ENCODE measurements at regions not wholly inside any gene's neighbourhood (a gene's known extent, or its start where the extent isn't known, plus 50 kb on each side); places are given as distances from the start of the nearest gene placed in this dataset.

DNA sequence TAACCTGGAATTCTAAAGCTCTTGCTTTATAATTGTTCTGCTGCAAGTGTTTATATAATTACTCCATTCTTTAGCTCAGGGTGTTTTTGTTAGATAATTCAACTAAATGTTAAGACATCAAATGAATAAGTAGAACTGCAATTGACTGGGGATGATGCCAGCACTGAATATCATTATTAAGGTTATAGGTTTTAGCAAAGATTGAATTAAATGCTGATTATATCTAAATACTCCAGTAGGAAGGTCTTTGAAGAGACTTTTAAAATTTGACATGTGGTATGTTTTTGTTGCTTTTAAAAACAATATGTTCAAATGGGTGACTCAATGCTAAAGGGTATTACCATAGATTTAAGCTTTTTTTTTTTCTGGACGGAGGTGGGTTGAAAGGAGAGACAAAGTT is 170.1 kb upstream of the THUMPD2 start:
- DNase-seq (ENCODE audit: low read depth) = peak; percentile 9
- Histone ChIP-seq H3K27me3 (replicated peaks; ENCODE audit: control insufficient read depth, insufficient read depth, low read length) (no peaks in the 10 kb centered on the region), H3K9ac (ENCODE audit: low read length) (no peak overlapping the region), H3K9me3 (ENCODE audit: control insufficient read depth, low read length) (no peaks in the 10 kb centered on the region), H3K4me1 (ENCODE audit: control insufficient read depth, insufficient read depth, low read length) (peaks cover 10% of the 10 kb centered on the region), H3K4me3 (ENCODE audit: low read length) (no peak overlapping the region), H3K36me3 (ENCODE audit: control insufficient read depth, insufficient read depth, low read length, severe bottlenecking) (no peaks in the 10 kb centered on the region)

DNA sequence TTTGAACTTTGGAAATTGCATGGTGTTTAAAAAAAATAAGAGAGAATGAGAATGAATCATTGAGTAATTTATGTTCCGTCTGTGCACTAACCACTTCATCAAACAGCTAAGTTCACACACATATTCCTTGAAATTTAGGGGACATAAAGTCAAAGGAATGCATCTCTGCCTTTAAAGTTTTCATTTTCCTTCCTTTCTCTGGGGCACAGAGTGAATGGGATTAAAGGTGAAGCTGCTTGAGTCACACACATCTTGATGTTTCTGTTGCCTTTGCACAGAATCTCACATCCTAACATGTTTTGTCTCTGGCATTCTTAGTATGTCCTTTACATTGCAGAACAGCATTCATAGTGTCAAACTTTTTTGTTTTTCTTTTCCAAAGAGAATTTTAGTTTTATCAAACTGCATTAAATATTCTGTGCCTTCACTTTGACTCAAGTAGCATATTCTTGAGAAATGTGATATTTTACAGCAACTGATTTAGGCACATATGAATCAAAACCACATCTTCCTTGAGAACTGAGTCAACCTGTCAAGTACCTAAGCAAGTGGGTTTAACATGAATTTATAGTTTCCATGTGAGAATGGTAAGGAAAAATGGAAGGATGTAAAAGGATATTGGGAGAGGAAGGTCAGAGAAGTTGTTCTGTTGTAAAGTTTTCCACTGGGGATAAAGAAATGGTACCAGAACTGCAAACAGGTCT is 169.1 kb upstream of the THUMPD2 start:
- no peak overlapping the region for H3K9ac ChIP-seq (ENCODE audit: low read length)
- no peaks in the 10 kb centered on the region for H3K9me3 ChIP-seq (ENCODE audit: control insufficient read depth, low read length)
- H3K4me3 ChIP-seq (ENCODE audit: low read length) = no peak overlapping the region
- H3K27me3 ChIP-seq (replicated peaks; ENCODE audit: control insufficient read depth, insufficient read depth, low read length) = no peaks in the 10 kb centered on the region
- DNase-seq (ENCODE audit: low read depth) = peak; percentile 41
- H3K4me1 ChIP-seq (ENCODE audit: control insufficient read depth, insufficient read depth, low read length) = peaks cover 10% of the 10 kb centered on the region
- H3K36me3 ChIP-seq (ENCODE audit: control insufficient read depth, insufficient read depth, low read length, severe bottlenecking) = no peaks in the 10 kb centered on the region

DNA sequence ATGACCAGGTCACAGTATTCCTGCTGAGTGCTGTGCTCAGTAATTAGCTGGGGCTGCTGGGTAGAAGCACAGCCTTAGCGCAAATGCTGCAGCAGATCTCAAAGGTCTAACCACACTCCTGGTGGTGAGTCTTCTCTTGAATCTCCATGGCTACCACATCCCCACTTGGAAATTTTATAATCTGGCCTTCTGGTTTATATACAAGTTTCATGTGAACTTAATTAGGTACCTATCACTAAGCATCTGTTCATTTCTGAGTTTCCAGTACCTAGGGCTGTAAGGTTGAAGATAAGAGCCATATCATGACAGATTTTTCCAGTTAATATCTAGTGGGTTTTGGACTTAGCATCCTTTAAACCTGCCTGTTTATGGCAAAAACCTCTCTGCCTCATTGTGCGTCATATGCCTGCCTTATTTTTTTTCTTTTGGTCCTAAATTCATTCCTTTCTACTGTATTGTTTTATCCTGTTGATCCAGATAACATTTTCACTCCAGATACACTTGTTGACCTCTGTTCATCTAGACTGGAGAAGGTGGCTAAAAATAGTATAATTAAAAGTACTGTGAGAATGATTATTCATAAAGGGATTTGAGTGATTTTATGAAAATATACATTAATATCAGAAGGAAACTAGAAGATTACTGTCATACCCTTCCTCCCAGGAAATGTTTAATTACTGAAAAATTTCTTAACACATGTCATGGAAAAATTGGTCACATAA is 168.4 kb upstream of the THUMPD2 start:
- DNase-seq (ENCODE audit: low read depth) = no peak
- no peaks in the 10 kb centered on the region for H3K9me3 ChIP-seq (ENCODE audit: control insufficient read depth, low read length)
- no peaks in the 10 kb centered on the region for H3K36me3 ChIP-seq (ENCODE audit: control insufficient read depth, insufficient read depth, low read length, severe bottlenecking)
- peaks cover 10% of the 10 kb centered on the region for H3K4me1 ChIP-seq (ENCODE audit: control insufficient read depth, insufficient read depth, low read length)
- no peak overlapping the region for H3K4me3 ChIP-seq (ENCODE audit: low read length)
- no peak overlapping the region for H3K9ac ChIP-seq (ENCODE audit: low read length)
- H3K27me3 ChIP-seq (replicated peaks; ENCODE audit: control insufficient read depth, insufficient read depth, low read length) = no peaks in the 10 kb centered on the region

DNA sequence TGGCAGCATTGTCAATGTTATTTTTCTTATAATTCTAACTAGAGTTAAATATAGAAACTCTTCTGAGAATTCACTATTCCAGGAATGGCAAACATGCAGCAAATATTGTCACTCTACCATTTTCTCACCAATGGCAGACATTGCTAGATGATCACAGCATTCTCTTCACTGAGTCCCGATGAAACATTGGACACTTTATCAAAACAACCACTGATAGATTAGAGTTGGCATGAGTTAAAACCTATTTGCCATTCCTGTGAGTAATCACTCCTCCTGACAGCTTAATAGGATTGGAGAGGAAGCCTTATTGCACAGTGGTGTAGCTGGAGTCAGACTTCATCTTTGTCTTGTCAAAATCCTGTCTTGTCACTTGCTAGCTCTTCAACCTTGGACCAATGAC is 163.9 kb upstream of the THUMPD2 start:
- no peaks in the 10 kb centered on the region for H3K27me3 ChIP-seq (replicated peaks; ENCODE audit: control insufficient read depth, insufficient read depth, low read length)
- H3K9me3 ChIP-seq (ENCODE audit: control insufficient read depth, low read length) = no peaks in the 10 kb centered on the region
- peak; percentile 24 for DNase-seq (ENCODE audit: low read depth)
- H3K36me3 ChIP-seq (ENCODE audit: control insufficient read depth, insufficient read depth, low read length, severe bottlenecking) = no peaks in the 10 kb centered on the region
- H3K9ac ChIP-seq (ENCODE audit: low read length) = no peak overlapping the region
- H3K4me3 ChIP-seq (ENCODE audit: low read length) = no peak overlapping the region
- peaks cover 5% of the 10 kb centered on the region for H3K4me1 ChIP-seq (ENCODE audit: control insufficient read depth, insufficient read depth, low read length)

DNA sequence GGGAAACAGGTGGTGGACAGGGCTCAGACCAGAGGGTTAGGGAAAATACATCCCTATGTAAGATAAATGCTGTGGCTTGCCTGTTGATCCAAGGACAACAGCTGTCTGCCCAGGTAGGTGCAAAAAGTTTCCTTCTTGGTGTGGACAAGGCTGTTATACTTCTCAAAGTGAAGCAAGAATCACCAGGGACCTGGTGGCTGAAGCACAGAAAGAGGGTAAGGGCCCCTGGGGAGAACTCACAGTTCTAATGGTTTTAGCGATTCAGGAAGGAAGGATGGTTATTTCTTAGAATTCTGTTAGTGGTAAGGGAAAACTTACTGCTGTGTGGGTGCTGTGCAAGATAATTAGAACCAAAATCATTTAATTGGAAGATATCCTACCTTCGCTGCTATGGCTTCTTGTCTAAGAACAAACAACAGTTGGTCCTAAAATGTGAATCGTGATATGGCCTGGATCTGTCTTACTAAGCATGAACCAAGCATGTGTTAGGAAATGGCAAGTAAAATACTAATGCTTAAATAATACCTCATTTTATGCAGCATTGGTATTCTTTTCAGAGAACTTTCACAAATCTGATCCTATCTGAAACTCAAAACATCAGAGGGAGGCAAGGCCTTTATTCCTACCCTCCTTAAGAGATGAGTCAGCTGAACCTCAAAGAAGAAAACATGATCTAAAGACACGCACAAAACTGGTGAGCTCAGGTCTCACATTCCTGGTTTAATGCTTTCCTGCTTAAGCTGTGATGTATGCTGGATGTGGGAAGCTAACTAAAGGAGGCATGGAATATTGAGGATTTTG is 159.2 kb upstream of the THUMPD2 start:
- Histone ChIP-seq H3K9ac (ENCODE audit: low read length) (no peak overlapping the region), H3K9me3 (ENCODE audit: control insufficient read depth, low read length) (no peaks in the 10 kb centered on the region), H3K4me1 (ENCODE audit: control insufficient read depth, insufficient read depth, low read length) (no peaks in the 10 kb centered on the region), H3K36me3 (ENCODE audit: control insufficient read depth, insufficient read depth, low read length, severe bottlenecking) (no peaks in the 10 kb centered on the region), H3K4me3 (ENCODE audit: low read length) (no peak overlapping the region), H3K27me3 (replicated peaks; ENCODE audit: control insufficient read depth, insufficient read depth, low read length) (no peaks in the 10 kb centered on the region)
- peak; percentile 72 for DNase-seq (ENCODE audit: low read depth)

DNA sequence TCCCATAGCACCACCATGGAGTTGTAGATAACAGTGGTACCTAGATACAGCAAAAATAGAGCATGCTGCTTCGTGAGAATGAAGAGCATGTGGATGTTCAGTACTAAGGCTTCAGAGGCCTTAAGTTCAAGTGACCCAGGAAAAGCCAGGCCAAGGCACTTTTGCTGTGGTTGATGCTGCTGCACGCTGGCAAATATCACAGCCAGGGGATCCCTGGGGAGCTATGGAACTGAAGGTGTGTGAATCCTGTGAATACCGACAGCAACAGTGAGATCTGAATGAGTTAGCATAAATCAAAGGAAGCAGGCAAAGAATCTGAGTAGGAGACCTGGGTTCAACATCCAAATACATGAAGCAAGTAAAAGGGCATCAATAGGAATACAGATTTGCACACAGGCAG is 158.6 kb upstream of the THUMPD2 start:
- no peaks in the 10 kb centered on the region for H3K4me1 ChIP-seq (ENCODE audit: control insufficient read depth, insufficient read depth, low read length)
- no peak overlapping the region for H3K4me3 ChIP-seq (ENCODE audit: low read length)
- H3K36me3 ChIP-seq (ENCODE audit: control insufficient read depth, insufficient read depth, low read length, severe bottlenecking) = no peaks in the 10 kb centered on the region
- no peak overlapping the region for H3K9ac ChIP-seq (ENCODE audit: low read length)
- H3K27me3 ChIP-seq (replicated peaks; ENCODE audit: control insufficient read depth, insufficient read depth, low read length) = no peaks in the 10 kb centered on the region
- DNase-seq (ENCODE audit: low read depth) = no peak
- H3K9me3 ChIP-seq (ENCODE audit: control insufficient read depth, low read length) = no peaks in the 10 kb centered on the region

DNA sequence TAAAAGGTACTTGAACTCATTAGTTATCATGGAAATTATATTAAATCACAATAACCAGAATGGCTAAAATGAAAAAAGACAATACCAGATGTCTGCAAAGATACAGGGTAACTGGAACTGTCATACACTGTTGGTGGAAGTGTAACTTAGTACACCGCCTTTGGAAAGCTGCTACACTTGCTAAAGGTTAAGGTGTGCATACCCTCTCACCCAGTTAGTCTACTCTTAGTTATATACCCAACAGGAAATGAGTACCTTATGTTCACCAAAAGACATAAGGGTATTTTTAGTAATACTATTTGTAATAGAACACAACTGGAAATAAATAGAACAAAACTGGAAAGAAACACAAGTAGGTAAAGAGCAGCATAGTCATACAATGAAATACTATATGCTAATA is 155.8 kb upstream of the THUMPD2 start:
- Histone ChIP-seq H3K4me3 (ENCODE audit: low read length) (no peak overlapping the region), H3K36me3 (ENCODE audit: control insufficient read depth, insufficient read depth, low read length, severe bottlenecking) (no peaks in the 10 kb centered on the region), H3K9ac (ENCODE audit: low read length) (no peak overlapping the region), H3K27me3 (replicated peaks; ENCODE audit: control insufficient read depth, insufficient read depth, low read length) (no peaks in the 10 kb centered on the region), H3K4me1 (ENCODE audit: control insufficient read depth, insufficient read depth, low read length) (no peaks in the 10 kb centered on the region), H3K9me3 (ENCODE audit: control insufficient read depth, low read length) (no peaks in the 10 kb centered on the region)
- no peak for DNase-seq (ENCODE audit: low read depth)

DNA sequence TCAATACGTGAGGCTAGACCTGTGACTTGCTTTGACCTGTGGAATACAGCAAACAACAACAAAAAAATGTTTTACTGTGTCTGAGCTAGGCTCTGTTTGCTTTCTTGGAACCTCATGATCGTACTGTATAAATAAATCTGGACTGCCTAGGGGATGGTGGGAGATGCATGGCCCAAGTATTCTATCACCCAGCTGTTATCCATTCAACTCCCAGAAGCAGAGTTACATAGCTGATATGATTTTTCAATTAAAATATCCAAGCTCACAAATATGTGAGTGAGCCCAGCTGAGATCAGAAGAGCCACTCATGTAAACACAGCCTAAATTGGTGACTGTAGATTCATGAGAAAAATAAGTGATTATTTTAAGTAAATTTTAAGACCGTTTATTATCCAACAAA is 154.1 kb upstream of the THUMPD2 start:
- no peaks in the 10 kb centered on the region for H3K9me3 ChIP-seq (ENCODE audit: control insufficient read depth, low read length)
- H3K4me1 ChIP-seq (ENCODE audit: control insufficient read depth, insufficient read depth, low read length) = peaks cover under 1% of the 10 kb centered on the region
- no peaks in the 10 kb centered on the region for H3K36me3 ChIP-seq (ENCODE audit: control insufficient read depth, insufficient read depth, low read length, severe bottlenecking)
- no peaks in the 10 kb centered on the region for H3K27me3 ChIP-seq (replicated peaks; ENCODE audit: control insufficient read depth, insufficient read depth, low read length)
- no peak overlapping the region for H3K4me3 ChIP-seq (ENCODE audit: low read length)
- no peak overlapping the region for H3K9ac ChIP-seq (ENCODE audit: low read length)
- no peak for DNase-seq (ENCODE audit: low read depth)

DNA sequence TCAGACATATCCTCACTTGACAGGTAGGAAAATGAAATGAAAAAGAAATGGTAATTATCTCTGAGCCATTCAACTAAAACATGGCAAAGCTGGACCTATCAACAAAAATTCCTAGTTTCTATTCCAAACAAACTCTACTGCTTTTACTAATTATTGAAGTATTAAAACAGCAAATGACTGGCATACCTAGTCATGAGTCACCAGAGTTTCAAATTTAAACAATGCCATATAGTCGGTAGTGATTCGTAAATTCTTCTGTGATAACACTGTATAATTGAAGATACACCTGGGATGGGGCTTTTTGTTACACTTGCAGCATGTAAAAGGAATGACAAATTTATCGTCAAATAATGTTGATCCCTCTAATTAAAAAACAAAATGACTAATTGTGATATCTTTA is 153.1 kb upstream of the THUMPD2 start:
- H3K4me1 ChIP-seq (ENCODE audit: control insufficient read depth, insufficient read depth, low read length) = peaks cover 5% of the 10 kb centered on the region
- H3K36me3 ChIP-seq (ENCODE audit: control insufficient read depth, insufficient read depth, low read length, severe bottlenecking) = no peaks in the 10 kb centered on the region
- no peak overlapping the region for H3K9ac ChIP-seq (ENCODE audit: low read length)
- no peak for DNase-seq (ENCODE audit: low read depth)
- no peaks in the 10 kb centered on the region for H3K9me3 ChIP-seq (ENCODE audit: control insufficient read depth, low read length)
- no peak overlapping the region for H3K4me3 ChIP-seq (ENCODE audit: low read length)
- no peaks in the 10 kb centered on the region for H3K27me3 ChIP-seq (replicated peaks; ENCODE audit: control insufficient read depth, insufficient read depth, low read length)

DNA sequence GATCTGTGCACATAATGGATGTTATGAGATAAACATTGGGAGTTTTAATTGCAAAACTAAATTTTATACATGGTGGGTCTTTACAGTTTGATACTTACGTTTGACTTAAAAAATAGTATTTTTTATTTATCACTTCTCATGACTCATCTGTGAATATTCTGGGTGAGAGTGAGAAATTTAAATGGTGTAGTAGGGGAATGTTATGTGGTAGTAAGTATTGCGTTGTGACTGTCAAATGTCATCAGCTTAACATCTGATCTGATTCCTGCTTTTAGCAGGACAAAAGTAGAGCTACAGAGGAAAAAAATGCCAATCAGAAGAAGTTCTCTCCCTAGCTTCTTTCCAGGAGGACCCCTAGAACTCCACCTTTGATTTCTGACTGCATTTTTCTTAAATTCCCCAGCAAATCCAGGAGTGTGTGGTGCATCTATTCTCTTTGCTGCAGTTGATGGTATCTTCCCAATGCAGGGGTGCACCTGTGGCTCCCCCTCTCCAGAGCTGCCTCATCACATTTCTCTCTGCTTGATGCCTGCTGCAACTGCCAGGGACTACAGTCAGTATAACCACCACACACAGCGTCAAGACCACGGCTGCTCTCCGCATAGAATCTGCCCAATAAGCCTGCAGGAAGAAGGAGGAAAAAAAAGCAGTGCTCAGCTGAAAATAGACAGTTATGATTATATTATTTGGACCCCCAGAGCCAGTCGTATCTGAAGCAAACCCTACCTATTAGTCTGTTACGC is 151.3 kb upstream of the THUMPD2 start:
- no peaks in the 10 kb centered on the region for H3K36me3 ChIP-seq (ENCODE audit: control insufficient read depth, insufficient read depth, low read length, severe bottlenecking)
- H3K27me3 ChIP-seq (replicated peaks; ENCODE audit: control insufficient read depth, insufficient read depth, low read length) = no peaks in the 10 kb centered on the region
- no peak overlapping the region for H3K4me3 ChIP-seq (ENCODE audit: low read length)
- no peak overlapping the region for H3K9ac ChIP-seq (ENCODE audit: low read length)
- H3K9me3 ChIP-seq (ENCODE audit: control insufficient read depth, low read length) = no peaks in the 10 kb centered on the region
- no peak for DNase-seq (ENCODE audit: low read depth)
- H3K4me1 ChIP-seq (ENCODE audit: control insufficient read depth, insufficient read depth, low read length) = peaks cover 5% of the 10 kb centered on the region

DNA sequence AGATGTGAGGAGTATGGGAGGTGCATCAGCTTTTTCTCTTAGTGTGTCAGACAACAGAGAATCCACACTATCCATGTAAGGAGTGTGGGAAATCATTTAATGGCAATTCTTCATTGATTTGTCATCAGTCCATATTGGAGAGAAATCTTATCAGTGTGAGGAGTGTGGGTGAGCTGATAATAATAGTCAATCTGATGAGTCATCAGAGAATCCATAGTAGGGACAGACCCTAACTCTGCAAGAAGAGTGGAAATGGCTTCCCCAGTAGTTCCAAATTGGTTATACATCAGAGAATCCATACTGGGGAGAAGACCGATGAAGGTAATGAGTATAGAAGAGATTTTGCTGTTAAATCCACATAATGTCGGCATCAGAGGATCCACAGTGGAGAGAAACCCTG is 150.5 kb upstream of the THUMPD2 start:
- H3K36me3 ChIP-seq (ENCODE audit: control insufficient read depth, insufficient read depth, low read length, severe bottlenecking) = no peaks in the 10 kb centered on the region
- H3K9ac ChIP-seq (ENCODE audit: low read length) = no peak overlapping the region
- no peaks in the 10 kb centered on the region for H3K9me3 ChIP-seq (ENCODE audit: control insufficient read depth, low read length)
- H3K4me3 ChIP-seq (ENCODE audit: low read length) = no peak overlapping the region
- no peaks in the 10 kb centered on the region for H3K27me3 ChIP-seq (replicated peaks; ENCODE audit: control insufficient read depth, insufficient read depth, low read length)
- no peak for DNase-seq (ENCODE audit: low read depth)
- peaks cover 5% of the 10 kb centered on the region for H3K4me1 ChIP-seq (ENCODE audit: control insufficient read depth, insufficient read depth, low read length)

Data from adipocyte (in vitro differentiated cells).